H9 (cell line): ENCODE measurements at regions not wholly inside any gene's neighbourhood (a gene's known extent, or its start where the extent isn't known, plus 50 kb on each side); places are given as distances from the start of the nearest gene placed in this dataset.

Source experiments
- DNase-seq: peaks from one replicate; pipeline ENCODE4 v3.0.0-alpha.2; 2017
- H2AFZ ChIP-seq: one replicate; pipeline ENCODE4 v1.6.1; 2013; ENCODE audit warnings: mild to moderate bottlenecking, low read length, control low read depth, moderate library complexity
- H2AK5ac ChIP-seq: 2 replicates; pipeline ENCODE4 v1.6.1; 2013; ENCODE audit warnings: low read length, control low read depth, mixed read lengths; ENCODE audit not compliant: insufficient read length
- H2BK120ac ChIP-seq: one replicate; pipeline ENCODE4 v1.6.1; 2013; ENCODE audit warnings: low read depth, mild to moderate bottlenecking, low read length, control low read depth, inconsistent platforms; ENCODE audit not compliant: poor library complexity, severe bottlenecking
- H2BK12ac ChIP-seq: 2 replicates; pipeline ENCODE4 v1.6.1; 2013; ENCODE audit warnings: low read length, control low read depth, mixed read lengths, low read depth; ENCODE audit not compliant: insufficient read length
- H2BK15ac ChIP-seq: 2 replicates; pipeline ENCODE4 v1.6.1; 2013; ENCODE audit warnings: low read depth, low read length, control low read depth
- H2BK20ac ChIP-seq: one replicate; pipeline ENCODE4 v1.6.1; 2013; ENCODE audit warnings: low read depth, mild to moderate bottlenecking, low read length, control low read depth, inconsistent platforms; ENCODE audit not compliant: poor library complexity, severe bottlenecking
- H2BK5ac ChIP-seq: 2 replicates; pipeline ENCODE4 v1.6.1; 2013; ENCODE audit warnings: low read length, control low read depth, mixed read lengths; ENCODE audit not compliant: insufficient read length
- H3K14ac ChIP-seq: 2 replicates; pipeline ENCODE4 v1.6.1; 2013; ENCODE audit warnings: low read length, control low read depth; ENCODE audit not compliant: insufficient read depth
- H3K18ac ChIP-seq: 2 replicates; pipeline ENCODE4 v1.6.1; 2013; ENCODE audit warnings: low read depth, mild to moderate bottlenecking, mixed read lengths, low read length, control low read depth; ENCODE audit not compliant: insufficient read length
- H3K23ac ChIP-seq: 2 replicates; pipeline ENCODE4 v1.6.1; 2013; ENCODE audit warnings: low read length, control low read depth, mixed read lengths, low read depth; ENCODE audit not compliant: insufficient read length
- H3K23me2 ChIP-seq: 2 replicates; pipeline ENCODE4 v1.6.1; 2013; ENCODE audit warnings: low read depth, mild to moderate bottlenecking, mixed read lengths, low read length, control low read depth; ENCODE audit not compliant: insufficient read length, poor library complexity, severe bottlenecking
- H3K27ac ChIP-seq: 2 replicates; pipeline ENCODE4 v1.5.1; 2013; ENCODE audit warnings: low read length, control low read depth, mixed read lengths, low read depth; ENCODE audit not compliant: insufficient read length
- H3K27me3 ChIP-seq: 2 replicates; pipeline ENCODE4 v1.6.1; 2013; ENCODE audit warnings: low read length, control low read depth, inconsistent platforms; ENCODE audit not compliant: insufficient read depth
- H3K4ac ChIP-seq: 2 replicates; pipeline ENCODE4 v1.6.1; 2013; ENCODE audit warnings: low read depth, mild to moderate bottlenecking, control low read depth, inconsistent platforms, low read length, moderate library complexity
- H3K4me1 ChIP-seq: 2 replicates; pipeline ENCODE4 v1.6.1; 2013; ENCODE audit warnings: low read length, control low read depth, inconsistent platforms; ENCODE audit not compliant: insufficient read depth
- H3K4me2 ChIP-seq: 2 replicates; pipeline ENCODE4 v1.6.1; 2013; ENCODE audit warnings: low read length, control low read depth, mixed read lengths; ENCODE audit not compliant: insufficient read length, insufficient read depth
- H3K56ac ChIP-seq: 2 replicates; pipeline ENCODE4 v1.6.1; 2013; ENCODE audit warnings: low read depth, mild to moderate bottlenecking, mixed read lengths, low read length, control low read depth; ENCODE audit not compliant: insufficient read length
- H3K79me1 ChIP-seq: 2 replicates; pipeline ENCODE4 v1.6.1; 2013; ENCODE audit warnings: low read depth, mild to moderate bottlenecking, moderate library complexity, low read length, control low read depth, inconsistent platforms; ENCODE audit not compliant: insufficient read depth, poor library complexity, severe bottlenecking
- H3K79me2 ChIP-seq: 2 replicates; pipeline ENCODE4 v1.6.1; 2013; ENCODE audit warnings: low read length, control low read depth, inconsistent platforms; ENCODE audit not compliant: insufficient read depth
- H3K9ac ChIP-seq: 2 replicates; pipeline ENCODE4 v1.6.1; 2013; ENCODE audit warnings: low read length, control low read depth, mixed read lengths; ENCODE audit not compliant: insufficient read length; ENCODE audit errors: extremely low read depth
- H3K9me3 ChIP-seq: one replicate; pipeline ENCODE4 v1.6.1; 2013; ENCODE audit warnings: low read depth, low read length, inconsistent platforms; ENCODE audit not compliant: control insufficient read depth
- H3T11ph ChIP-seq: one replicate; pipeline ENCODE4 v1.6.1; 2013; ENCODE audit warnings: mild to moderate bottlenecking, low read length, control low read depth, inconsistent platforms
- H4K20me1 ChIP-seq: one replicate; pipeline ENCODE4 v1.6.1; 2013; ENCODE audit not compliant: control insufficient read depth, insufficient read length, insufficient read depth
- H4K5ac ChIP-seq: 2 replicates; pipeline ENCODE4 v1.6.1; 2013; ENCODE audit warnings: low read depth, mild to moderate bottlenecking, mixed read lengths, low read length, control low read depth; ENCODE audit not compliant: insufficient read length
- H4K8ac ChIP-seq: replicated peaks from 2 replicates; pipeline ENCODE4 v1.6.1; 2013; ENCODE audit warnings: low read length, control low read depth, mixed read lengths, low read depth; ENCODE audit not compliant: insufficient read length
- H4K91ac ChIP-seq: 2 replicates; pipeline ENCODE4 v1.6.1; 2013; ENCODE audit warnings: low read depth, mild to moderate bottlenecking, moderate library complexity, mixed read lengths, low read length, control low read depth; ENCODE audit not compliant: insufficient read length
- H3K27ac Mint-ChIP-seq, 3 experiments: 2 replicates in 2 of 3; 3 replicates in 1 of 3; pipeline ENCODE4 v1.8.0; 2020 to 2021; ENCODE audit warnings: mixed read lengths in 3 of 3, mild to moderate bottlenecking in 1 of 3, moderate library complexity in 1 of 3
- H3K27me3 Mint-ChIP-seq: 2 replicates; pipeline ENCODE4 v1.8.0; 2021; ENCODE audit warnings: low read depth, mild to moderate bottlenecking, moderate library complexity, mixed read lengths
- H3K36me3 Mint-ChIP-seq, 3 experiments: 2 replicates in 2 of 3; 3 replicates in 1 of 3; pipeline ENCODE4 v1.8.0; 2020 to 2021; ENCODE audit warnings: low read depth in 3 of 3, mixed read lengths in 3 of 3; ENCODE audit not compliant: insufficient read depth in 1 of 3
- H3K4me1 Mint-ChIP-seq, 2 experiments: 2 replicates each; pipeline ENCODE4 v1.8.0; 2020; ENCODE audit warnings: mixed read lengths in 2 of 2
- H3K4me3 Mint-ChIP-seq, 2 experiments: 2 replicates in 1 of 2; 3 replicates in 1 of 2; pipeline ENCODE4 v1.8.0; 2020 to 2021; ENCODE audit warnings: mild to moderate bottlenecking in 2 of 2, mixed read lengths in 2 of 2, moderate library complexity in 1 of 2
- H3K9me3 Mint-ChIP-seq, 2 experiments: 2 replicates in 1 of 2; 3 replicates in 1 of 2; pipeline ENCODE4 v1.8.0; 2020; ENCODE audit warnings: mild to moderate bottlenecking in 2 of 2, mixed read lengths in 2 of 2, moderate library complexity in 1 of 2
- WGBS: extraction: QIAGEN DNeasy Blood & Tissue Kit; methylation state at CpG from one replicate; pipeline ENCODE4 v1.1.7; 2013; ENCODE audit warnings: missing lambda C conversion rate, low lambda C conversion rate, mixed read lengths; ENCODE audit not compliant: insufficient read length; ENCODE audit errors: extremely low coverage; 5-methylcytosine and 5-hydroxymethylcytosine counted together
- TF ChIP-seq, protein P1 (sequence below): fragments of 200-600 bp; sonication (generic); conservative IDR thresholded peaks from 3 replicates; pipeline ENCODE4 v1.8.0; 2021; ENCODE audit warnings: antibody characterized with exemption, mild to moderate bottlenecking

DNA sequence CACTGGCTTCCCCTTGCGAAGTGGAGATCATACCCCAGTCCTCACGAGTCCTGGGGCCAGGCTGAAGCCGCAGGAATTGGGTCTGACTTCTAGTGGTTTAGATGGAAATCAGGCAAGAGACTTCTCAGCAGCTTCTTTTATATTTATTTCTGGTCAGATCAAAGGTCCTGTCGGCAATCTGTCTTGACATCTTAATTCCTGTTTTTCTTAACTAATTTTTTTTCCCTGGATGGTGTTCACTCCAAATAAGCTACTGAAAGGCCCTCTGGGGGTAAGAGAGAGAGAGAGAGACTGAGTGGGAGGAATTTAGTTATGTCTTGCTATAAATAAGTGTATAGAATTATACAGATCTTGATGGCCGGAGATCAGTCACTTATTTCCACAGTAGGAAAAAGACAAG lies 698.7 kb upstream of the TBX3 start:
- H3K9me3 ChIP-seq = no peaks in the 10 kb centered on the region
- no peak overlapping the region for H2BK20ac ChIP-seq
- no peak for DNase-seq
- no peaks in the 10 kb centered on the region for H3K4me1 ChIP-seq
- H4K8ac ChIP-seq = no peak overlapping the region
- no peak overlapping the region for H2BK12ac ChIP-seq
- H2BK5ac ChIP-seq = no peak overlapping the region
- Mint-ChIP-seq H3K27me3 (peaks cover 3% of the 10 kb centered on the region), H3K4me3 (no peak overlapping the region), H3K4me1 (peaks cover 9 to 20% of the 10 kb centered on the region in 2 experiments), H3K27ac (no peak overlapping the region), H3K36me3 (no peaks in the 10 kb centered on the region), H3K9me3 (no peaks in the 10 kb centered on the region)
- H2AFZ ChIP-seq = no peak overlapping the region
- H3K27ac ChIP-seq = no peak overlapping the region
- no peaks in the 10 kb centered on the region for H4K20me1 ChIP-seq
- no peaks in the 10 kb centered on the region for H3K79me1 ChIP-seq
- H3K23me2 ChIP-seq = no peaks in the 10 kb centered on the region
- TF ChIP-seq, protein P1, sequence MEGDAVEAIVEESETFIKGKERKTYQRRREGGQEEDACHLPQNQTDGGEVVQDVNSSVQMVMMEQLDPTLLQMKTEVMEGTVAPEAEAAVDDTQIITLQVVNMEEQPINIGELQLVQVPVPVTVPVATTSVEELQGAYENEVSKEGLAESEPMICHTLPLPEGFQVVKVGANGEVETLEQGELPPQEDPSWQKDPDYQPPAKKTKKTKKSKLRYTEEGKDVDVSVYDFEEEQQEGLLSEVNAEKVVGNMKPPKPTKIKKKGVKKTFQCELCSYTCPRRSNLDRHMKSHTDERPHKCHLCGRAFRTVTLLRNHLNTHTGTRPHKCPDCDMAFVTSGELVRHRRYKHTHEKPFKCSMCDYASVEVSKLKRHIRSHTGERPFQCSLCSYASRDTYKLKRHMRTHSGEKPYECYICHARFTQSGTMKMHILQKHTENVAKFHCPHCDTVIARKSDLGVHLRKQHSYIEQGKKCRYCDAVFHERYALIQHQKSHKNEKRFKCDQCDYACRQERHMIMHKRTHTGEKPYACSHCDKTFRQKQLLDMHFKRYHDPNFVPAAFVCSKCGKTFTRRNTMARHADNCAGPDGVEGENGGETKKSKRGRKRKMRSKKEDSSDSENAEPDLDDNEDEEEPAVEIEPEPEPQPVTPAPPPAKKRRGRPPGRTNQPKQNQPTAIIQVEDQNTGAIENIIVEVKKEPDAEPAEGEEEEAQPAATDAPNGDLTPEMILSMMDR = no peak
- no peaks in the 10 kb centered on the region for H3K79me2 ChIP-seq
- H2AK5ac ChIP-seq = no peak overlapping the region
- H4K91ac ChIP-seq = no peak overlapping the region
- H3K4ac ChIP-seq = no peak overlapping the region
- H3K27me3 ChIP-seq = no peaks in the 10 kb centered on the region
- H3K4me2 ChIP-seq = no peak overlapping the region
- H2BK120ac ChIP-seq = no peak overlapping the region
- no peak overlapping the region for H3K23ac ChIP-seq
- H4K5ac ChIP-seq = no peak overlapping the region
- no peak overlapping the region for H3K18ac ChIP-seq
- no peak overlapping the region for H3K9ac ChIP-seq
- no peak overlapping the region for H3T11ph ChIP-seq
- WGBS = no CpG with 5 or more reads among the region's 5 CpGs
- no peak overlapping the region for H2BK15ac ChIP-seq
- no peak overlapping the region for H3K56ac ChIP-seq
- H3K14ac ChIP-seq = no peak overlapping the region
